NCI-H748 (cell line): ENCODE measurements at regions not wholly inside any gene's neighbourhood (a gene's known extent, or its start where the extent isn't known, plus 50 kb on each side); places are given as distances from the start of the nearest gene placed in this dataset.

Experiments
- DNase-seq: peaks from one replicate; lab custom pipeline; 2025; ENCODE audit not compliant: unreplicated experiment; lab: John Stamatoyannopoulos, UW

DNA sequence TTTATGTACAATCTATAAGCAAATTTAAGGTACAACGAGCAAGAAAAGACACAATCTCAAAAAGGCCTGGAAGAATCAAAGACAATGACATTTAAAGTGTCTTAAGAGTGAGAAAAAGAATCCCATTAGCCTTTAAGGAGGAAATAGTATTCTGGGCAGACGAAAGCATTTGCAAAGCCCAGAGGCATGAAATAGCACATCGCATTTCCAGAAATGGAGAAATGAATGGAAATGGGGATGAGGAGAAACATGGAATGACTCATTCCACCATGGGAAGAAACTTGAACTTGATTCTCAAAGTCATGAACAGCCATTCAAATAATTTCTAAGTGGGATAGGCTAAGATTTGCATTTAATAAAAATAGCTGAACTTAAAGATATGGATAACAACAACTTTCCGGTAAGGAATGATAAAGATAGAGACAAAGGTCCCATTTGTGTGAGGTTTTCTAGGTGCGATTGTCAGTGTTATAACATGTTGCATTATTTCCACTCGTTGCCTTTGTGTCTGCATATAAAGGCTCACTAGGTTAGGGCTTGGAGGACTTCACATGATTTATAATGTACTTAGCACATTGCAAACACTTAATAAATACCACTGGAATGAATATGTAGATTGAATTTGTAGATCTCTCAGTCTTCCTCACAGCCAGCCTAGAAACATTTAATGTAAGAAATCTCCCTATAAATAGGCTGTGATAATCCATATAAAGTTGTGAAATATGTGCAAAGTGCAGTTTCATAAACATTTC, 310.3 kb upstream of the KLF6 start:
- DNase-seq: no peak

DNA sequence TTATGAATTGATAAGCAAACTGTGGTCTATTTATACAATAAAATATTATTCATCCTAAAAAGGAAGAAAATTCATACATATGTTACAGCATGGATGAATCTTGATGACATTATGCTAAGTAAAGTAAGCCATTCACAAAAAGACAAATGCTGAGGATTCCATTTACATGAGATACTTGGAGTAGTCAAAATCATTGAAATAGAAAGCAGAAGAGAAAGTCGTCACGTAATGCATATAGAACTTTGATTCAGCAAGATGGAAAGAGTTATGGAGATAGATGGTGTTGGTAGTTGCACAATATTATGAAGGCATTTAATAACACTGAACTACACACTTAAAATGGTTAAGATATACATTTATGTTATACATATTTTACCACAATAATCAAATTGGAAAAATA, 309.7 kb upstream of the KLF6 start:
- no peak for DNase-seq

DNA sequence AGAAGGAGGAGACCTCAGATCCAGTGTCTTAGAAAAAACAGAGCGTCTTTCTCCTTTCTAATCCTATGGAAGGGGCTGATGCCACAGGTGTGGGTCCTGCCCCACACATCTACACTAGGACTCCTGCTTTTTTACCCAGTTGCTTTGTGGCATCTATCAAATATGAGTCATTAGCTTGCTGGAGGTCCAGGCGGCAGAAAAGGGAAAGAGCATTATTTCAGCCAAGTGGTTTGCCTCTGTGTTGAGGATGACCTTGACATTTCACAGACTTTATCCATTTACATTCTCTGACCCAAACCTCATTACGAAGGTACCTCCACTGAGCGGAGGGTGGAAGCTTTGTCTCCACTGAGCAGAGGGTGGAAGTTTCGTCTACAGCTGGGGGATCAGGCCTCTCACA, 308.4 kb upstream of the KLF6 start:
- DNase-seq: no peak

DNA sequence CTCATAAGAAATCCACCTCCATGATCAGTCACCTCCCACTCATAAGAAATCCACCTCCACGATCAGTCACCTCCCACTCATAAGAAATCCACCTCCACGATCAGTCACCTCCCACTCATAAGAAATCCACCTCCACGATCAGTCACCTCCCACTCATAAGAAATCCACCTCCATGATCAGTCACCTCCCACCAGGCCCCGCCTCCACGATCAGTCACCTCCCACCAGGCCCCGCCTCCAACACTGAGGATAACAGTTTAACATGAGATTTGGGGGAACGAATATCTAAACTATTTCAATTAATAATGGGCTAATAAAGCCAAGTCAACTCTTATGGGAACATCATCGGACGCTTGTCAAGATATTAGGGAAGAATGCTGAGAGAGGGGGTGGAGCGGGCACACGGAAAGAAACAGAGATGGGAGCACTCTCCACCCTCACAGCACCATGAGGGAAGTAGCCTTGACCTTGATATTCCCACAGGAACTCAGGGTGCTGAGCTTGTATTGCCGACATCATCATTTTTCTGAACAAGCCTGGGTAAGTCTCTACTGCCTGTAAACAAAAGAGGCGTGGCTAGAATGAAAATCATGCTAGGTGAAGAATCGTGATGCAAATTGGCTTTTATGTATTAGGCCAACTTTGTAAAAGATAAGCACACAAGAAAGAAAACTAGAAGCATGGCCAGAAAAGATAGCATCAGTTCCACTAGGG, 303.5 kb upstream of the KLF6 start:
- no peak for DNase-seq

DNA sequence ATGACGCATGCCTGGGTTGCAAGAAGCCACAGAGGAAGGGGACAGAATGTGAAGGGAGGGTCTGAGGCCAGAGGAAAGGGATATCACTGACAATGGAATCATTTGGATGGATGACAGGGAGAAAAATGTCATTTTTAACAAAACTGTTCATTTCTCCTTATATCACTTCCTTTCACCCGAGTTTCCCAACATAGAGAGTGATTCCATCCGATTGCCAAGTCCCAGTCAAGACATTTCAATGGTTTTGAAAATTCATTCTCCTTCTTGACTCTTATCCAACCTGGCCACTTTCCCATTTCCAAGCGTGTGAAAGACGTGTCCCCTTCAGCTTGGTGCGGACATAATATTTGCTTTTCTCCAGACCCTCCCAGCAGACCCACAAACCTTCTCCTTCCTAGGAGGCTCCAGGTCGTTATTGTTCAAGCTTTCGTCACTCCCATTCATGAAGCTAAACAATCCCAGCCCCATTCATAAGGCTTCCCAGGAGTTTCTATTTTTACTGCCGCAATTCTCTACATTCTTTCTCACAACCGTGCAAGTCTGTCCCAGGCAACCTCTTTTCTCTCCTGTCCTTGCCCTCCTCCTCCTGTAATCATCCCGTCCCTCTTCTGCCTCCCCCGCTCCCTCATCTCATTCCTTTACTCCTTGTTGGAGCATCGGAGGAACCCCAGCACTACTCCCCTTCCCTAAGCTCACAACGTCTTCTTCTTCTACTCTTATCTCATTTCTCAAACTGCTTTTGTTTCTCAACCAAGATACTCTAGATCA, 301.3 kb upstream of the KLF6 start:
- no peak for DNase-seq

DNA sequence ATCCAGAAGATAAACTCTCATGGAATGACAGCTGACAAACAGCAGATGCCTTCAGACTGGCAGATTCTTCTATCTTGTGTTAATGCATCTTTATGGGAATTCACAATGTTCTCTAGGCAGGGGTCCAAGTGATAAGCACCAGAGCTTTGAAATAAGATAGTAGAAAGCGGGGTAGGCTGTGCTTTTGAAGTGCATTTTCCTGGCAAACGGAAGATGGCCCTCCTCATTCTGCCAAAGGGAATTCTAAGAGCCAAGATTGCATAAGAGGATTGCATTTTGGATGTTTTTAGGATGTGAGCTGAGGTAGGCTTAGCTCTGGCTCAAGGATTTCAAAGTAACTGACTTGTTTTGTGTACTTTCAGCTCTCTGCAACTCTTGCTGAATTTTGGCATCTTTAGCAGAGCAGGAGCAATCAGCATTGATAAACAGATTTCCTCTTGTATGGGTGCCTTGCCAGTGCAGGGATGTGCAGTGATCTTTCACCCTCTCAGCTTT, 298.5 kb upstream of the KLF6 start:
- DNase-seq: no peak

DNA sequence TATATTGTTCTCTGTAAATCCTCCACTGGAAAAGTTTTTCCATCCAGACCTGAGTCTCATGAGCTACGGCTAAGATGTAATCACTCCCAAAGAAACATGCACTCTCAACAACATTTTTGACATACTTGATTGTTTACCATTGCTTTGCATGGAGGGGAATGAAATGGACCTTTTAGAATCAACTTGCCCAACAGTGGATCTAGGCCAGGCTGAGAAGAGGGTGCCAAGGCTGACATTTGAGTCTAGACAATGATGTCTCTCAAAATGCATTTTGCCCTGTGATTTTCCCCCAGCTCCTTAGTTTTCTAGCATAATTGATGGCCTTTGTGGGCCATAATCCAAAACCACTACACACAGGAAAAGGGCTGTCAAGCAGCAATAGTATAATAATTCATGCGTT, 297.9 kb upstream of the KLF6 start:
- no peak for DNase-seq

DNA sequence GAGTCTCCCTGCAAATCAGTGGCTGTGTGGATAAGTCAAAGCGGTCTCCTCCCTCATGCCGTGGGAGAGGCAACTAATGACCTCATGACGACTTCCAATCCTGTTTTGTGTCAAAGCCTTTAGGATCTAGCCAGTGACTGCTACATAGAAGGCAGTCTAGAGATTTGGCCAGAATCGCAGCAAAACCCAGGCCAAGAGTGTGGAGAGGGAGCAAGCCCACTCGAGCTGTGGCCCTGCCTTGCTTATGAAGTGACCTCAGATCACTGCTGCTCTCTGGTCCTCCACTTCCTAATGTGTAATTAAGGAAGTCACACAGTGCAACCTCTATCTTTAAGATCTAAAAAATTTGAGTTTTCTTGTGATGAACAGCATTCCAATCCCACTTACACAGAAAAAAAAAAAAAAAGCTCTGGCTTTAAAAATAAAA, 296.7 kb upstream of the KLF6 start:
- DNase-seq: no peak

DNA sequence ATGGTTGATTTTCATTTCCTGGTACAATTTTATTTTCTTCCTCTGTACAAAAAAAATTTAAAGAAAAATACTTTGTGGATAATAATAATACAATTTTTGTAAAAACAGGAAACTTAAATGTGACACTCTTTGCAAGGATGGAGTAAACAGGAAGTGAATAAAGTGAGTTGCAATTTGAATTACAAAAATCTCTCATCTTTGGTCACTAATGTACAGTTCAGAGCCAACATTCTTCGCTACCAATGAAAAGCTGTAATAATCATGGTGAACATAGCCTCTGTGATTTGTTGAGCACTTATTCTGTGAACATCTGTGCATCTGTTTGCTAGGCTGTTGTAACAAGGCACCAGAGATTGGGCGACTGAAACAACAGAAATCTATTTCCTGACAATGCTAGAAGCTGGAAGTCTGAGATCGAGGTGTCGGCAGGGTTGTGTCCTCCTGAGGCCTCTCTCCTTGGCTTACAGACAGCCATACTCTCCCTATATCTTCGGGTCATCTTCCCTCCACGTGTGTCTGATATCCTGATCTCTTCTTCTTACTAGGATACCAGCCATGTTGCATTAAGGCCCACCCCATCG, 295.3 kb upstream of the KLF6 start:
- no peak for DNase-seq

DNA sequence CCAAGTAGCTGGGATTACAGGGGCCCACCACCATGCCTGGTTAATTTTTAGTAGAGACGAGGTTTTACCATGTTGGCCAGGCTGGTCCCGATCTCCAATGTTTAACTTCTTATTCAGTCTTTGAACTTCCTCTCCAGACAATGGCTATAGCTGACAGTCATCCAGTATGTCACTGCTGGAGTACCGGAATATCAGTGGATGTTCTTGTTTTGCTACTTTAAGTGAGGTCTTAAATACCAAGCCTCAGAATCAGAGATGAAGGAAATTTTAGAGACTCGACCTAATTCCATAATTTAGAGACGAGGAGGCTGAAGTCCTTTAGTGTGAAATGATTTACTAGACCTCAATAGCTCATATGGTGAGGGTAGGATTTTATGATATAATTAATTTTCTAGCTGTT, 294.8 kb upstream of the KLF6 start:
- DNase-seq: no peak

DNA sequence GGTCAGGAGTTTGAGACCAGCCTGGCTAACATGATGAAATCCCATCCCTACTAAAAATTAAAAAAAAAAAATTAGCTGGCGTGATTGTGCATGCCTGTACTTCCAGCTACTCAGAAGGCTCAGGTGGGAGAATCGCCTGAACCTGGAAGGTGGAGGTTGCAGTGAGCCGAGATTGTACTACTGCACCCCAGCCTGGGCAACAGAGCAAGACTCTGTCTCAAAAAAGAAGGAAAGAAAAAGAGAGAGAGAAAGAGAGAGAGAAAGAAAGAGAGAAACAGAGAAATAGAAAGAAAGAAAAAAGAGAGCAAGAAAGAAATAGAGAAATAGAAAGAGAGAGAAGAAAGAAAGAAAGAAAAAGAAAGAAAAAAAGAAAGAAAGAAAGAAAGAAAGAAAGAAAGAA, 292.8 kb upstream of the KLF6 start:
- DNase-seq: no peak

DNA sequence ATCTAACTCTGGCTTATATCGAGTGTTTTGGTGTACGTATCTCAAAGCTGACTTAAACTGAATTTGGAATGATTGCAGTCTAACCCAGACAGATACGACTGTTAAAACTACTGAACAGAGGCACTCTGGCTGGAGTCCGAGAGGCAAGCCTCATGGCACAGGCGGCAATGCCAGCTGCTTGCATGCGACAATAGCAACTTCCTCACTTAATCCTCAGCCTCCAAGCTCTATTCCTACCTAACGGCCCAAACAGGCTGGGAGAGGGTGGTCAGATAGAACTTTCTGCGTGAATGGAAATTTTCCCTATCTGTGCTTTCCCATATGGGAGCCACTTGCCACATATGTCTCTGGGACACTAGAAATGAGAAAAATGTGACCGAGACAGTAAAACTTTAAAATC, 292.0 kb upstream of the KLF6 start:
- DNase-seq: no peak

DNA sequence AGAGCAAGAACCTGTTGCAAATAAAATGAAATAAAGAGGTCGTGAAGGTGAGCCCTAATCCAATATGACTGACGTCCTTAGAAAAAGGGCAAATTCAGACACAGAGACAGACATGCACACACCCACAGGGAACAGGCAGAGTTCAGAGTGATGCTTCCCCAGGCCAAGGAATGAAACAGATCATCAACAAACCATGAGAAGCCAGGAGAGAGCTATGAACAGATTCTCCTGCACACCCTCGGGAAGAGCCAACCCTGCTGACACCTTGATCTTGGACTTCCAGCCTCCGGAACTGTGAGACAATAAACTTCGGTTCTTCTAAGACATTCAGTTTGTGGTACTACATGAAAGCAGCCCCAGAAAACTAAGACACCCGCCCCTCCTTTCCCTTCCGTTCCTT, 290.4 kb upstream of the KLF6 start:
- no peak for DNase-seq

DNA sequence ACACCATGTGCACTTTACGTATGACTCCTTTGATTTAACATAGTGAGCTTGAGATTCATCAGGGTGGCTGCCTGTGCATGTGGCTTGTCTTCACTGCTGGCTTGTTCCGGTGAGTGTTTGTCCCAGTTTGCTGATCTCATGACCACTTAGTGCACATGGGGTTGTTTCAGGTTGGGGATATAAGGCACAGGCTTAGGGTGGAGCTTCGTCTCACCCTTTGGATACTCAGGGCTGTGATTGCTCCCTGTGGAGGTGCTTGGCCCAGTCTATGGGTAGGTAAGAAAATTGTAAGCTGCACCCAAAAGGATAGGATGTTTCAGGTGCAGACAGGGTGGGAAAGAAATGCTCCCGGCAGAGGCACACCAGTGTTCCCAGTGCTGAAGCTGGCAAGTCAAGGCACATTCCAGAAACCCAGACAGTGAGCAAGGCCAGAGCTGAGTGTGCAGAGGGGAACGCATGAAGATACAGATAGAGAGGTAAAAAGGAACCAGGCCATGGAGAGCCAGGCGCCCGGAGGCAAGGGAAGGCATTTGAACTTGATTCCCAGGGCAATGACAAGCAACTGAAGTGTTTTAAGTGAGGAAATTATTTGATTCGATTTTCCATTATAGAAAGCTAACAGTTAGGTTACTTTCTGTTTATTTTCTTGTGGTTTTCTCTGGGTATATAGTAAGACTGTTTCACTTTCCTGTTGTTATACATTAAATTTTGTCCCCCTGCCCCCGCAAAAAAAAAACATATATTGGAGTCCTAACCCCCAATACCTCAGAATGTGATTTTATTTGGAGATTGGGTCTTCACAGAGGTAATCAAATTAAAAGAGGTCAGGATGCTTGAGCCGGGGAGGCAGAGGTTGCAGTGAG, 289.8 kb upstream of the KLF6 start:
- DNase-seq: no peak

DNA sequence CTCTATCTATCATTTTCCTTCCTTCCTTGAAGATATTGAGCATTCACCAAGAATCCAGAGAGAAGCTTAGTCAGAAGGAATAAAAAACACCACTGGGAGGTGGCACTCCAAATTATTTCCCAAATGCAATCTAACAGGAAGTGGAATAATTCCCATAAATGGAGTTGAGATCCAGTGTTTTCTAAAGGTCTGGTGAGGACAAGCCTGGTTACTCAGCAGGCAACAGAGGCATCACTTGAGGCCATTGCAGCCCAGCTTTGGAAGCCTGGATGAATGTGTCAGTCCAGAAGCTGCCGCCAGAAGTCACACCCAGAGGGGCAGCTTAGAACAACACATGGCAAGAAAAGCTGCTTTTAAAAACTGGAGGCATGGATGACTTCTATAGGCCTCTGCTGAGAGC, 288.9 kb upstream of the KLF6 start:
- DNase-seq: no peak

DNA sequence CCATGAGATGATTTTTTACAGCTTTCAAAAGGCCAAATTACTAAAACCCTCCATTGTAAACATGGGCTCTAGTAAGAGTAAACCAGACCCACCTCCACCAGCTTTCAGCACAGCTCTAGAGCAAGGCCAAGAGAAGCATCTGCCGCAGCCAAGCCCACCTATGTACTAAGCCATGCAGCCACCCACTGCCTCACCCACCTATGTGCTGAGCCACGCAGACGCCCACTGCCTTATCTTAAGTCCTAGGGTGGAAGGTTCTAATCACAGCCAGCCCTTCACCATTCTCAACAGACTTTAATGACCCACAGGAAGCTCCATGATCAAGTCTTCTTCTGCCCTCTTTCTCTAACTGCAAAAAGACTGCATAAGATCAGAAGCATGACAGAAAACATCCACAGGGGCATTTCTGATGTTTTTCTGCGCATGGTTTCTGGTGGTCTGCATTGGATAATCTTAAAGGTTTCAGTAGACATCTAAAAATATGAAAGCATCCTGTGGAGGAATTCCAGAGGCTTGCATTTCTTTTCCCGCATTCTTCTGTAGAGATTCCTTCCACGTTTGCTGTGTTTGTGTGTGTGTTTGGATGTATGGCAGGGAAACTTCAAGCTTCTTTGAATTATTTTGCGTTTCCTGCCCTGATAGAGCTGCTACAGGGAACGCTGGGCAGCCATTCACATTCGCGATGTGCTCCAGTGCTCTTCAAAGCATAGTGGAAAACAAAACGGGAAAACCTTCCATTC, 286.1 kb upstream of the KLF6 start:
- no peak for DNase-seq

DNA sequence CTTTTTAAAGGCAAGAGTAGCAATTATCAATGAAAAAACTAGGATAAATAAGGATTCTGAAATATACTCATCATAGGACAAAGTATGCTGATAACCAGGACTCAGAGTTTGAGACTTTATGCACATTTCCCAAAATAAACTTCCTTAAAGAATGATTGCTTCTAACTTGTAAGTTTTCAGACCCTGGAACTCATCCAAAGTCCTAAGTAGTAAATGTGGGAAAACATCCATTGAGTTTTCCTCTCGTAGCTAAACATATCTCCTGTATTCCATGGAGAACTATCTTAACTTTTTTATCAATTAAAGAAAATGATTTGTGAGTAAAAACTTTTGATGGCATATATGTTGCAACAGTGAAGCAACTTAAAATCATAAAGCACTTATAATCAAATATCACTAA, 285.2 kb upstream of the KLF6 start:
- DNase-seq: no peak

DNA sequence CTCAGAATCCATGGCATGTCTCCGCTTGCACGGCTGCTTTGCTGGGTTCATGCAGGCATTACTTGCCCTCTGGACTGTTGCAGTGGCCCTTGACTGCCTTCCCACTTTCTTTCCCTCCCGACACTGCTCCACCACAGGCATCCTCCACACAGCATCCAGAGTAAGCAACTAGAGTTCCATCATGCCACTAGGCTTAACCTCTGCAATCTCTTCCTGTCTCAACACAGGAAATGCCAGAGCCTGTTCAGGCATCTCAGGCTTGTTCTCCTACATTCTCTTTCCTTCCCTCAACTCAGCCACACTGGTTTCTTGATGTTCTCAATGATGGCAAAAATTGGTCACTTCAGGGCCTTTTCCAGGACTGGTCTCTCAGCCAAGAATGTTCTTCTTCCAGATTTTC, 284.5 kb upstream of the KLF6 start:
- no peak for DNase-seq

DNA sequence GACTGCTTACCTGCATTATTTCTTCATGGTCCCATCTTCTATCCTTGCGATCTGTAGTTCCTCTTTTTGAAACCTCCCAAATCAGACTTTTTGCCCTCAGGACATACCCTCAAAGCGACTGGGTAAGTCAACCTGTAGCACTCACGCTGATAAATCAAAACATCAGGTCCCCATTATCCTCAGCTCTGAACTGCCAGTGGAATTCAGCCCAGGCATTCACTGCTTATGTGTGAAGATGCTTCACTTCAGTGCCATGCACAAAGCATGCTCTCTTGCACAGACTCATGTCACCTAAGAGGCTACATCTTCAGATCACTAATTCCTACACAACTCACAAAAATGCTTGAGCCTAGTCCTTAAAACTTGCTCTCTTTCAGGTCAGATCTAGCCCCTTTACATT, 283.6 kb upstream of the KLF6 start:
- no peak for DNase-seq
